GM19372 (cell line): ENCODE measurements at regions not wholly inside any gene's neighbourhood (a gene's known extent, or its start where the extent isn't known, plus 50 kb on each side); places are given as distances from the start of the nearest gene placed in this dataset.

ENCODE experiments used
- ATAC-seq: cut with Tn5 transposase; IDR thresholded peaks from one replicate; pipeline ENCODE4 v1.9.1; 2021; ENCODE audit warnings: mild to moderate bottlenecking, low read depth, moderate library complexity; ENCODE audit not compliant: unreplicated experiment

- no peak for ATAC-seq
These were observed 191.0 kb upstream of the PLPP4 start for GRCh38 chr10:120266022-120266421.

- ATAC-seq, result no peak
These were observed 186.1 kb upstream of the PLPP4 start for GRCh38 chr10:120270906-120271305.

- no peak for ATAC-seq
These were observed 185.3 kb upstream of the PLPP4 start for GRCh38 chr10:120271696-120272095.

GRCh38 chr10:120272350-120272749 is 184.7 kb upstream of the PLPP4 start:
- ATAC-seq, result no peak

- no peak for ATAC-seq
These were observed 179.0 kb upstream of the PLPP4 start for GRCh38 chr10:120278069-120278468.

- no peak for ATAC-seq
These were observed 177.8 kb upstream of the PLPP4 start for GRCh38 chr10:120279196-120279595.

GRCh38 chr10:120282421-120282820 is 174.6 kb upstream of the PLPP4 start:
- no peak for ATAC-seq

GRCh38 chr10:120282846-120283492 is 174.1 kb upstream of the PLPP4 start:
- no peak for ATAC-seq

GRCh38 chr10:120285408-120285807 is 171.6 kb upstream of the PLPP4 start:
- ATAC-seq, result no peak

GRCh38 chr10:120286280-120286679 is 170.7 kb upstream of the PLPP4 start:
- ATAC-seq, result no peak

- ATAC-seq, result no peak
These were observed 156.5 kb upstream of the PLPP4 start for GRCh38 chr10:120300513-120300912.

GRCh38 chr10:120308589-120308988 is 148.4 kb upstream of the PLPP4 start:
- ATAC-seq, result no peak

GRCh38 chr10:120313715-120314114 is 143.3 kb upstream of the PLPP4 start:
- no peak for ATAC-seq

GRCh38 chr10:120314442-120314841 is 142.6 kb upstream of the PLPP4 start:
- no peak for ATAC-seq

- no peak for ATAC-seq
These were observed 138.2 kb upstream of the PLPP4 start for GRCh38 chr10:120318862-120319261.

- ATAC-seq, result no peak
These were observed 129.4 kb upstream of the PLPP4 start for GRCh38 chr10:120327675-120328074.

- no peak for ATAC-seq
These were observed 128.4 kb upstream of the PLPP4 start for GRCh38 chr10:120328647-120329046.

- no peak for ATAC-seq
These were observed 121.5 kb upstream of the PLPP4 start for GRCh38 chr10:120335553-120335952.

GRCh38 chr10:120336306-120336910 is 120.6 kb upstream of the PLPP4 start:
- no peak for ATAC-seq

- ATAC-seq, result no peak
These were observed 120.0 kb upstream of the PLPP4 start for GRCh38 chr10:120336911-120337540.

GRCh38 chr10:120342115-120342714 is 114.8 kb upstream of the PLPP4 start:
- no peak for ATAC-seq

- ATAC-seq, result no peak
These were observed 111.8 kb upstream of the PLPP4 start for GRCh38 chr10:120345186-120345585.
